B cell (primary cell): ENCODE measurements at regions not wholly inside any gene's neighbourhood (a gene's known extent, or its start where the extent isn't known, plus 50 kb on each side); places are given as distances from the start of the nearest gene placed in this dataset.

Experiments used
- ATAC-seq: fragments of 200-7000 bp; cut with Tn5 transposase; one replicate; pipeline ENCODE4 v1.10.0; 2021; ENCODE audit warnings: low read depth, mild to moderate bottlenecking, moderate number of reproducible peaks, moderate library complexity
- CTCF ChIA-PET: fragments of 350-600 bp; sonication (Branson Sonifier 250); formaldehyde crosslinking; loops from one replicate; lab custom pipeline; 2021; ENCODE audit warnings: antibody characterized with exemption, inconsistent platforms; lab: Charles Lee
- POLR2A ChIA-PET: fragments of 350-600 bp; sonication (Branson Sonifier 250); formaldehyde crosslinking; loops from one replicate; lab custom pipeline; 2021; ENCODE audit warnings: antibody characterized with exemption; lab: Charles Lee
- DNase-seq: peaks from one replicate; pipeline ENCODE4 v3.0.0; 2013
- H2AFZ ChIP-seq: 2 replicates; pipeline ENCODE4 v1.6.1; 2012; ENCODE audit warnings: mild to moderate bottlenecking, low read depth, low read length; ENCODE audit not compliant: insufficient read depth, poor library complexity, severe bottlenecking
- H3K27ac ChIP-seq, 2 donors: 1 replicate in 1 of 2; 2 replicates in 1 of 2; pipeline ENCODE4 v1.5.1; 2012 to 2013; ENCODE audit warnings: low read length in 2 of 2, mild to moderate bottlenecking in 2 of 2, moderate library complexity in 1 of 2
- H3K27me3 ChIP-seq, 4 experiments: fragments of 200-600 bp in 1 of 4; sonication (generic) in 1 of 4; replicated peaks in 1 of 4; 1 replicate in 2 of 4; 2 replicates in 2 of 4; pipeline versions ENCODE4 v1.6.1 to v1.7.0; 2013 to 2016; ENCODE audit warnings: low read length in 3 of 4, mild to moderate bottlenecking in 2 of 4, mixed read lengths in 1 of 4, moderate library complexity in 1 of 4; ENCODE audit not compliant: insufficient read depth in 4 of 4, control insufficient read depth in 3 of 4; ENCODE audit errors: control extremely low read depth in 1 of 4
- H3K36me3 ChIP-seq, 2 experiments: replicated peaks in 1 of 2; 1 replicate in 1 of 2; 2 replicates in 1 of 2; pipeline versions ENCODE4 v1.6.1 to v1.7.1; 2013; ENCODE audit warnings: low read length in 1 of 2; ENCODE audit not compliant: insufficient read depth in 2 of 2, control insufficient read depth in 1 of 2; ENCODE audit errors: control extremely low read depth in 1 of 2, extremely low read depth in 1 of 2
- H3K4me1 ChIP-seq, 2 donors: fragments of 200-600 bp in 1 of 2; sonication (generic) in 1 of 2; 1 replicate in 1 of 2; 2 replicates in 1 of 2; pipeline versions ENCODE4 v1.5.1 to v1.6.1; 2013 to 2017; ENCODE audit warnings: low read length in 2 of 2; ENCODE audit not compliant: control insufficient read depth in 2 of 2, insufficient read depth in 2 of 2
- H3K4me2 ChIP-seq: replicated peaks from 2 replicates; pipeline ENCODE3; 2012; ENCODE audit warnings: mild to moderate bottlenecking, low read depth, low read length; ENCODE audit not compliant: poor library complexity, severe bottlenecking
- H3K4me3 ChIP-seq, 5 experiments: fragments of 200-600 bp in 1 of 5; sonication (generic) in 1 of 5; 1 replicate in 3 of 5; 2 replicates in 2 of 5; pipeline versions ENCODE4 v1.5.1 to v1.7.0; 2011 to 2016; ENCODE audit warnings: low read length in 4 of 5, mild to moderate bottlenecking in 4 of 5, low read depth in 2 of 5, control low read depth in 1 of 5, moderate library complexity in 1 of 5; ENCODE audit not compliant: insufficient read depth in 1 of 5; ENCODE audit errors: control extremely low read depth in 1 of 5, extremely low read depth in 1 of 5
- H3K79me2 ChIP-seq: fragments of 200-600 bp; sonication (generic); one replicate; pipeline ENCODE4 v1.6.0; 2016; ENCODE audit warnings: low read length; ENCODE audit not compliant: control insufficient read depth, insufficient read depth
- H3K9ac ChIP-seq: fragments of 200-600 bp; sonication (generic); 2 replicates; pipeline ENCODE4 v1.6.1; 2017; ENCODE audit warnings: mild to moderate bottlenecking, low read length, moderate library complexity
- H3K9me3 ChIP-seq, 3 donors: one replicate each; pipeline versions ENCODE4 v1.6.1 to v1.7.1; 2013; ENCODE audit warnings: low read length in 2 of 3; ENCODE audit not compliant: control insufficient read depth in 2 of 3, insufficient read depth in 1 of 3; ENCODE audit errors: control extremely low read depth in 1 of 3
- H4K20me1 ChIP-seq: 2 replicates; pipeline ENCODE4 v1.6.0; 2012; ENCODE audit warnings: mild to moderate bottlenecking, low read length; ENCODE audit not compliant: insufficient read depth, control insufficient read depth, poor library complexity, severe bottlenecking
- H3K27ac Mint-ChIP-seq: one replicate; pipeline ENCODE4 v1.8.0; 2021; ENCODE audit warnings: mixed read lengths
- H3K27me3 Mint-ChIP-seq: one replicate; pipeline ENCODE4 v1.8.0; 2021; ENCODE audit warnings: mixed read lengths
- H3K4me1 Mint-ChIP-seq: one replicate; pipeline ENCODE4 v1.8.0; 2021; ENCODE audit warnings: mixed read lengths
- H3K4me3 Mint-ChIP-seq: one replicate; pipeline ENCODE4 v1.8.0; 2021; ENCODE audit warnings: mixed read lengths
- H3K9me3 Mint-ChIP-seq: one replicate; pipeline ENCODE4 v1.8.0; 2022; ENCODE audit warnings: mixed read lengths; ENCODE audit not compliant: insufficient read depth
- CTCF ChIP-seq: fragments of 200-600 bp; IDR thresholded peaks from one replicate; pipeline ENCODE4 v1.8.0; 2022; ENCODE audit warnings: antibody characterized with exemption, mild to moderate bottlenecking
- EZH2 ChIP-seq: IDR thresholded peaks from 2 replicates; pipeline ENCODE4 v1.6.1; 2012; ENCODE audit warnings: borderline replicate concordance, low read depth, mild to moderate bottlenecking, moderate library complexity, low read length; ENCODE audit not compliant: insufficient read depth, poor library complexity, severe bottlenecking
- WGBS: methylation state at CpG from one replicate; pipeline ENCODE4 v1.1.5; 2013; ENCODE audit warnings: missing lambda C conversion rate; ENCODE audit not compliant: insufficient coverage; 5-methylcytosine and 5-hydroxymethylcytosine counted together
- intact Hi-C: fragments of 100-400 bp; cut with micrococcal nuclease; formaldehyde crosslinking; loops from one replicate; pipeline ENCODE4 v1.10.0; 2022

GRCh38 chr4:31086756-31087330 lies 366.7 kb downstream of the PCDH7 start:
- WGBS = no CpG with 5 or more reads among the region's 3 CpGs
- Histone ChIP-seq H3K9me3 (no peaks in the 10 kb centered on the region), H3K4me3 (no peak overlapping the region), H4K20me1 (no peaks in the 10 kb centered on the region), H3K36me3 (no peaks in the 10 kb centered on the region), H3K27ac (no peak overlapping the region), H2AFZ (no peak overlapping the region), H3K79me2 (no peaks in the 10 kb centered on the region), H3K9ac (no peak overlapping the region), H3K4me2 (no peak overlapping the region), H3K4me1 (no peaks in the 10 kb centered on the region), H3K27me3 (no peaks in the 10 kb centered on the region)
- ChIA-PET CTCF (no interaction called here), POLR2A (no interaction called here)
- H3K27me3 Mint-ChIP-seq = no peaks in the 10 kb centered on the region
- no peaks in the 10 kb centered on the region for H3K4me1 Mint-ChIP-seq
- H3K4me3 Mint-ChIP-seq = no peak overlapping the region
- ATAC-seq = no peak
- H3K9me3 Mint-ChIP-seq = no peaks in the 10 kb centered on the region
- no peak for TF ChIP-seq EZH2
- no peak for TF ChIP-seq CTCF
- H3K27ac Mint-ChIP-seq = no peak overlapping the region
- no peak for DNase-seq
- intact Hi-C loops = no loop called here

GRCh38 chr4:31088600-31089230 lies 368.5 kb downstream of the PCDH7 start:
- H3K4me1 ChIP-seq = no peaks in the 10 kb centered on the region
- H3K9ac ChIP-seq = no peak overlapping the region
- H3K9me3 Mint-ChIP-seq = no peaks in the 10 kb centered on the region
- no peaks in the 10 kb centered on the region for H3K79me2 ChIP-seq
- no peaks in the 10 kb centered on the region for H3K27me3 Mint-ChIP-seq
- CTCF ChIA-PET = no interaction called here
- H3K27ac Mint-ChIP-seq = no peak overlapping the region
- no peak overlapping the region for H3K4me2 ChIP-seq
- no peaks in the 10 kb centered on the region for H3K4me1 Mint-ChIP-seq
- no CpG with 5 or more reads among the region's 3 CpGs for WGBS
- POLR2A ChIA-PET = no interaction called here
- DNase-seq = no peak
- ATAC-seq = no peak
- no peaks in the 10 kb centered on the region for H4K20me1 ChIP-seq
- TF ChIP-seq CTCF (no peak), EZH2 (no peak)
- no peaks in the 10 kb centered on the region for H3K9me3 ChIP-seq
- H3K4me3 ChIP-seq = no peak overlapping the region
- H3K36me3 ChIP-seq = no peaks in the 10 kb centered on the region
- no peaks in the 10 kb centered on the region for H3K27me3 ChIP-seq
- H2AFZ ChIP-seq = no peak overlapping the region
- intact Hi-C loops = no loop called here
- no peak overlapping the region for H3K4me3 Mint-ChIP-seq
- H3K27ac ChIP-seq = no peak overlapping the region
